Suprapubic skin (tissue), 4 donors: ENCODE measurements at regions not wholly inside any gene's neighbourhood (a gene's known extent, or its start where the extent isn't known, plus 50 kb on each side); places are given as distances from the start of the nearest gene placed in this dataset.

ENCODE experiments used
- DNase-seq, 2 donors: peaks; one replicate each; pipeline ENCODE4 v3.0.0-alpha.2; 2019; ENCODE audit warnings: low spot score in 2 of 2
- H3K27ac ChIP-seq: fragments of 200-600 bp; sonication (generic); one replicate; pipeline ENCODE4 v1.5.1; 2019
- H3K27me3 ChIP-seq: fragments of 200-600 bp; sonication (generic); one replicate; pipeline ENCODE4 v1.5.1; 2019
- H3K36me3 ChIP-seq: fragments of 200-600 bp; sonication (generic); one replicate; pipeline ENCODE4 v1.5.1; 2019
- H3K4me1 ChIP-seq: fragments of 200-600 bp; sonication (generic); one replicate; pipeline ENCODE4 v1.5.1; 2019
- H3K4me3 ChIP-seq: fragments of 200-600 bp; sonication (generic); one replicate; pipeline ENCODE4 v1.5.1; 2019; ENCODE audit warnings: mild to moderate bottlenecking
- H3K9me3 ChIP-seq: fragments of 200-600 bp; sonication (generic); one replicate; pipeline ENCODE4 v1.5.1; 2019
- EP300 ChIP-seq: sonication (generic); formaldehyde crosslinking; IDR thresholded peaks from one replicate; pipeline ENCODE4 v1.6.1; 2017; ENCODE audit warnings: antibody characterized with exemption
- POLR2A ChIP-seq, 2 donors: fragments of 450-650 bp; IDR thresholded peaks; one replicate each; pipeline ENCODE4 v1.6.1; 2017; ENCODE audit warnings: antibody characterized with exemption in 2 of 2, mild to moderate bottlenecking in 2 of 2, moderate library complexity in 2 of 2
- POLR2AphosphoS5 ChIP-seq, 3 donors: sonication (generic); formaldehyde crosslinking; IDR thresholded peaks; one replicate each; pipeline ENCODE4 v1.6.1; 2017; ENCODE audit warnings: antibody characterized with exemption in 3 of 3
- WGBS: methylation state at CpG from one replicate; pipeline ENCODE4 v1.1.5; 2018; 5-methylcytosine and 5-hydroxymethylcytosine counted together
- TF ChIP-seq, protein P1 (sequence below), 2 donors: fragments of 200-600 bp in 1 of 2; fragments of 450-650 bp in 1 of 2; sonication (generic) in 1 of 2; IDR thresholded peaks; one replicate each; pipeline ENCODE4 v1.5.1; 2016 to 2019; ENCODE audit warnings: antibody characterized with exemption in 2 of 2, mild to moderate bottlenecking in 1 of 2, moderate library complexity in 1 of 2

- Histone ChIP-seq H3K4me1 (no peaks in the 10 kb centered on the region), H3K27me3 (no peaks in the 10 kb centered on the region), H3K9me3 (no peaks in the 10 kb centered on the region), H3K36me3 (no peaks in the 10 kb centered on the region), H3K27ac (no peak overlapping the region), H3K4me3 (no peak overlapping the region)
- 72% methylated on average over 2 of the region's 2 CpGs for WGBS
- no peak for TF ChIP-seq EP300
- TF ChIP-seq POLR2AphosphoS5 (IDR thresholded peaks at IDR 0.05) = no peak
- TF ChIP-seq, protein P1, sequence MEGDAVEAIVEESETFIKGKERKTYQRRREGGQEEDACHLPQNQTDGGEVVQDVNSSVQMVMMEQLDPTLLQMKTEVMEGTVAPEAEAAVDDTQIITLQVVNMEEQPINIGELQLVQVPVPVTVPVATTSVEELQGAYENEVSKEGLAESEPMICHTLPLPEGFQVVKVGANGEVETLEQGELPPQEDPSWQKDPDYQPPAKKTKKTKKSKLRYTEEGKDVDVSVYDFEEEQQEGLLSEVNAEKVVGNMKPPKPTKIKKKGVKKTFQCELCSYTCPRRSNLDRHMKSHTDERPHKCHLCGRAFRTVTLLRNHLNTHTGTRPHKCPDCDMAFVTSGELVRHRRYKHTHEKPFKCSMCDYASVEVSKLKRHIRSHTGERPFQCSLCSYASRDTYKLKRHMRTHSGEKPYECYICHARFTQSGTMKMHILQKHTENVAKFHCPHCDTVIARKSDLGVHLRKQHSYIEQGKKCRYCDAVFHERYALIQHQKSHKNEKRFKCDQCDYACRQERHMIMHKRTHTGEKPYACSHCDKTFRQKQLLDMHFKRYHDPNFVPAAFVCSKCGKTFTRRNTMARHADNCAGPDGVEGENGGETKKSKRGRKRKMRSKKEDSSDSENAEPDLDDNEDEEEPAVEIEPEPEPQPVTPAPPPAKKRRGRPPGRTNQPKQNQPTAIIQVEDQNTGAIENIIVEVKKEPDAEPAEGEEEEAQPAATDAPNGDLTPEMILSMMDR (IDR thresholded peaks at IDR 0.05) = no peak
- no peak for TF ChIP-seq POLR2A (IDR thresholded peaks at IDR 0.05)
- no peak for DNase-seq
These were observed 157.5 kb downstream of the RFPL4B start for GRCh38 chr6:112504621-112505020.

GRCh38 chr6:112511441-112511840, 164.3 kb downstream of the RFPL4B start:
- 95% methylated on average over 1 of the region's 1 CpG for WGBS
- Histone ChIP-seq H3K27ac (no peak overlapping the region), H3K4me3 (no peak overlapping the region), H3K36me3 (no peaks in the 10 kb centered on the region), H3K27me3 (peaks cover 2% of the 10 kb centered on the region), H3K9me3 (peaks cover 3% of the 10 kb centered on the region), H3K4me1 (no peaks in the 10 kb centered on the region)
- no peak for DNase-seq
- TF ChIP-seq, protein P1 (IDR thresholded peaks at IDR 0.05) = no peak
- TF ChIP-seq POLR2AphosphoS5 (IDR thresholded peaks at IDR 0.05) (no peak), POLR2A (IDR thresholded peaks at IDR 0.05) (no peak), EP300 (no peak)

GRCh38 chr6:112513175-112513574, 166.0 kb downstream of the RFPL4B start:
- TF ChIP-seq POLR2A (IDR thresholded peaks at IDR 0.05) (no peak), EP300 (no peak), POLR2AphosphoS5 (IDR thresholded peaks at IDR 0.05) (no peak)
- TF ChIP-seq, protein P1 (IDR thresholded peaks at IDR 0.05) = no peak
- H3K4me1 ChIP-seq = no peaks in the 10 kb centered on the region
- peaks cover 2% of the 10 kb centered on the region for H3K27me3 ChIP-seq
- no peak overlapping the region for H3K4me3 ChIP-seq
- H3K9me3 ChIP-seq = peaks cover 3% of the 10 kb centered on the region
- no peaks in the 10 kb centered on the region for H3K36me3 ChIP-seq
- DNase-seq = no peak
- no peak overlapping the region for H3K27ac ChIP-seq

- H3K4me1 ChIP-seq = no peaks in the 10 kb centered on the region
- H3K27me3 ChIP-seq = no peaks in the 10 kb centered on the region
- 82% methylated on average over 4 of the region's 4 CpGs for WGBS
- H3K27ac ChIP-seq = no peak overlapping the region
- no peak for DNase-seq
- no peak overlapping the region for H3K4me3 ChIP-seq
- TF ChIP-seq, protein P1 (IDR thresholded peaks at IDR 0.05) = no peak
- TF ChIP-seq POLR2A (IDR thresholded peaks at IDR 0.05) = no peak
- no peak for TF ChIP-seq EP300
- TF ChIP-seq POLR2AphosphoS5 (IDR thresholded peaks at IDR 0.05) = no peak
- H3K36me3 ChIP-seq = no peaks in the 10 kb centered on the region
- H3K9me3 ChIP-seq = no peaks in the 10 kb centered on the region
These were observed 175.5 kb downstream of the RFPL4B start for GRCh38 chr6:112522587-112522986.

GRCh38 chr6:112524071-112524470, 176.9 kb downstream of the RFPL4B start:
- Histone ChIP-seq H3K27ac (no peak overlapping the region), H3K4me3 (no peak overlapping the region), H3K36me3 (no peaks in the 10 kb centered on the region), H3K27me3 (no peaks in the 10 kb centered on the region), H3K4me1 (no peaks in the 10 kb centered on the region), H3K9me3 (no peaks in the 10 kb centered on the region)
- 90% methylated on average over 2 of the region's 2 CpGs for WGBS
- TF ChIP-seq POLR2A (IDR thresholded peaks at IDR 0.05) (no peak), POLR2AphosphoS5 (IDR thresholded peaks at IDR 0.05) (no peak), EP300 (no peak)
- TF ChIP-seq, protein P1 (IDR thresholded peaks at IDR 0.05) = no peak
- no peak for DNase-seq
